A549 (cell line): ENCODE measurements at regions not wholly inside any gene's neighbourhood (a gene's known extent, or its start where the extent isn't known, plus 50 kb on each side); places are given as distances from the start of the nearest gene placed in this dataset.

Experiments
- ATAC-seq, 2 experiments: fragments of 200-7000 bp in 1 of 2; fragments of >200 bp in 1 of 2; cut with Nextera tagmentation in 1 of 2; cut with Tn5 transposase in 1 of 2; 3 replicates each; pipeline versions ENCODE4 v1.8.0 to v1.9.1; 2018 to 2020; ENCODE audit warnings: mild to moderate bottlenecking in 1 of 2, moderate library complexity in 1 of 2
- CTCF ChIA-PET: fragments of 300-600 bp; sonication (Branson Sonifier 250); formaldehyde crosslinking; extraction: SDS; loops from one replicate; lab custom pipeline; 2021; ENCODE audit warnings: antibody characterized with exemption, inconsistent platforms; lab: Yijun Ruan, JAX
- POLR2A ChIA-PET: fragments of 350-600 bp; formaldehyde crosslinking; extraction: SDS; loops from one replicate; lab custom pipeline; 2021; ENCODE audit warnings: antibody characterized with exemption, inconsistent platforms; lab: Yijun Ruan, JAX
- DNase-seq, 2 experiments: peaks; one replicate each; pipeline versions ENCODE4 v3.0.0 to v3.0.0-alpha.2; 2011 to 2016; ENCODE audit warnings: low read depth in 1 of 2, low spot score in 1 of 2
- FAIRE-seq: peaks from 2 replicates; lab custom pipeline; 2011; peaks lifted over from hg19 to GRCh38; lab: Jason Lieb, UNC
- H3K27ac ChIP-seq, 2 experiments: fragments of >200 bp; sonication (Bioruptor Twin); formaldehyde crosslinking; 3 replicates each; pipeline ENCODE4 v1.5.1; 2016 to 2017
- H3K4me1 ChIP-seq: fragments of >200 bp; sonication (Bioruptor Twin); formaldehyde crosslinking; 3 replicates; pipeline ENCODE4 v1.6.1; 2016
- H3K4me2 ChIP-seq: fragments of >200 bp; sonication (Bioruptor Twin); formaldehyde crosslinking; 3 replicates; pipeline ENCODE4 v1.6.1; 2016
- H3K4me3 ChIP-seq: fragments of >200 bp; sonication (Bioruptor Twin); formaldehyde crosslinking; 3 replicates; pipeline ENCODE4 v1.5.1; 2016
- H3K9me3 ChIP-seq: fragments of >200 bp; sonication (Bioruptor Twin); formaldehyde crosslinking; 3 replicates; pipeline ENCODE4 v1.6.1; 2016
- BCL3 ChIP-seq: fragments of >200 bp; sonication (Bioruptor Twin); formaldehyde crosslinking; IDR thresholded peaks from 3 replicates; pipeline ENCODE4 v1.6.1; 2016
- CEBPB ChIP-seq, 2 experiments: fragments of >200 bp in 1 of 2; sonication (Bioruptor Twin) in 1 of 2; formaldehyde crosslinking in 1 of 2; IDR thresholded peaks; 2 replicates each; pipeline ENCODE4 v1.6.1; 2012 to 2016
- CHD2 ChIP-seq: fragments of 150-350 bp; IDR thresholded peaks from 2 replicates; pipeline ENCODE4 v1.6.1; 2014; ENCODE audit warnings: low read length; ENCODE audit not compliant: partially characterized antibody
- CHD4 ChIP-seq: fragments of 200-600 bp; sonication (generic); IDR thresholded peaks from 2 replicates; pipeline ENCODE4 v1.6.1; 2016; ENCODE audit warnings: antibody characterized with exemption, mild to moderate bottlenecking, borderline replicate concordance
- CTCF ChIP-seq: fragments of >200 bp; sonication (Bioruptor Twin); formaldehyde crosslinking; IDR thresholded peaks from 3 replicates; pipeline ENCODE4 v1.5.1; 2016
- EHF ChIP-seq: fragments of 250-450 bp; sonication (Bioruptor Pico); IDR thresholded peaks from 2 replicates; pipeline ENCODE4 v1.5.0; 2020; ENCODE audit warnings: mild to moderate bottlenecking
- ESRRA ChIP-seq: fragments of 150-350 bp; IDR thresholded peaks from 2 replicates; pipeline ENCODE4 v1.6.1; 2014; ENCODE audit warnings: mild to moderate bottlenecking, low read length, borderline replicate concordance
- FOXS1 ChIP-seq: fragments of 250-450 bp; sonication (Bioruptor Pico); IDR thresholded peaks from 2 replicates; pipeline ENCODE4 v1.5.0; 2020; ENCODE audit warnings: mild to moderate bottlenecking, moderate library complexity
- GATA3 ChIP-seq: IDR thresholded peaks from 2 replicates; pipeline ENCODE4 v1.6.1; 2012; ENCODE audit warnings: borderline replicate concordance
- KDM1A ChIP-seq: fragments of 200-600 bp; sonication (generic); IDR thresholded peaks from 2 replicates; pipeline ENCODE4 v1.6.1; 2016; ENCODE audit warnings: low read depth, mild to moderate bottlenecking
- MAFK ChIP-seq: fragments of 450-650 bp; IDR thresholded peaks from 2 replicates; pipeline ENCODE4 v1.6.1; 2014; ENCODE audit not compliant: partially characterized antibody
- NFE2L2 ChIP-seq: fragments of 150-350 bp; conservative IDR thresholded peaks from 2 replicates; pipeline ENCODE4 v1.6.1; 2014; ENCODE audit warnings: low read length
- NPAS2 ChIP-seq: fragments of 250-450 bp; sonication (Bioruptor Pico); IDR thresholded peaks from 2 replicates; pipeline ENCODE4 v1.8.0; 2022; ENCODE audit warnings: mild to moderate bottlenecking, moderate library complexity, borderline replicate concordance
- RAD21 ChIP-seq, 2 experiments: fragments of >200 bp in 1 of 2; sonication (Bioruptor Twin) in 1 of 2; formaldehyde crosslinking in 1 of 2; IDR thresholded peaks in 1 of 2; conservative IDR thresholded peaks in 1 of 2; 2 replicates in 1 of 2; 3 replicates in 1 of 2; pipeline ENCODE4 v1.6.1; 2012 to 2018; ENCODE audit warnings: inconsistent platforms in 1 of 2
- RARB ChIP-seq: fragments of 250-450 bp; sonication (Bioruptor Pico); IDR thresholded peaks from 2 replicates; pipeline ENCODE4 v1.8.0; 2021; ENCODE audit warnings: mild to moderate bottlenecking, moderate library complexity
- RCOR1 ChIP-seq: fragments of 150-350 bp; IDR thresholded peaks from 2 replicates; pipeline ENCODE4 v1.6.1; 2014; ENCODE audit warnings: antibody characterized with exemption, low read length, low read depth
- SREBF2 ChIP-seq: fragments of 450-650 bp; IDR thresholded peaks from 2 replicates; pipeline ENCODE4 v1.6.1; 2014; ENCODE audit warnings: mild to moderate bottlenecking, moderate library complexity
- ZC3H11A ChIP-seq: fragments of 450-650 bp; IDR thresholded peaks from 2 replicates; pipeline ENCODE4 v1.6.1; 2014; ENCODE audit warnings: antibody characterized with exemption, mild to moderate bottlenecking
- WGBS: methylation state at CpG from one replicate; pipeline ENCODE4 v1.1.6; 2017; ENCODE audit errors: missing lambda C conversion rate; 5-methylcytosine and 5-hydroxymethylcytosine counted together
- TF ChIP-seq, protein P1 (sequence below): fragments of 200-600 bp; sonication (generic); IDR thresholded peaks from 2 replicates; pipeline ENCODE4 v1.6.1; 2016; ENCODE audit warnings: antibody characterized with exemption, mild to moderate bottlenecking, moderate library complexity

DNA sequence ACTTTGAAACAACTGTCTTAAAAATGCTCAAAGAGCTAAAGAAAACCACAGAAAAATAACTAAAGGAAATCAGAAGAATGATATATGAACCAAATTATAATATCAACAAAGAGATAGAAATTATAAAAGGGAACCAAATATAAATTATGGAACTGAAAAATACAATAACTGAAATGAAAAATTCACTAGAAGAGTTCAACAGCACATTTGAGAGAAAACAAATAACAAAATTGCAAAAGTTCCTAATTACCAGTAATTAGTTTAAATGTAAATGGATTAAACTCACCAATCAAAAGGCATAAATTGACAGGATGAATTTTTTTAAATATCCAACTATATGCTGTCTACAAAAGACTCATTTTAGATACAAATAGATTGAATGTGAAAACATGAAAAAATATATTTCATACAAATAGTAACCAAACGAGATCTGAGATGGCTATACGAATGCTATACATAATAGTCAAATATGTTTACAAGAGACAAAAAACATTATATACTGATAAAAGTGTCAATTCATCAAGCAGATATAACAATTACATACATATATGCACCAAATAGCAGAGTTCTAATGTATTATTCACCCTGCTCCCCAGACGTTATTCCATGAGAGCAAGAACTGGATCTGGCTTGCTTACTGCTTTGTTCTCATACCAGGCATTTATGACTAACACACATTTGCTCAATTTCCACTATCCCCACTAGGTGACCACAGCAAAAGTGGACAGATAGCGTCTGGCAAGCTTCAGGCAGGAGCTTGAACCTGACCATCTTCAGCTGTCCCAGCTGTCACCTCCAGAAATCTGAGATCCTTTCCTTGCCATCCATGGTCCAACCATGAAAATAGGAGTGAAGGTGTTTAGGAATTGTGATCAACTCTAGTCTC lies 72.4 kb upstream of the SIRPA start:
- Histone ChIP-seq H3K4me2 (no peak overlapping the region), H3K9me3 (peaks cover 23% of the 10 kb centered on the region), H3K4me1 (peaks cover 4% of the 10 kb centered on the region), H3K27ac (no peak overlapping the region), H3K4me3 (no peak overlapping the region)
- no peak for ATAC-seq
- CTCF ChIA-PET = interaction anchor here (0.6 to 4.5 kb wide), 7 partner anchors 10 to 77 kb away, joined by 3 to 26 read pairs (median 7); no protein-coding TSS in a partner anchor
- 72% methylated on average over 4 of the region's 4 CpGs for WGBS
- FAIRE-seq = peak; percentile 54
- POLR2A ChIA-PET = no interaction called here
- no peak for DNase-seq
- TF ChIP-seq CHD2 (no peak), MAFK (no peak), CHD4 (no peak), KDM1A (no peak), EHF (CRISPR knock-in tag) (no peak), BCL3 (no peak), ESRRA (no peak), ZC3H11A (no peak), NPAS2 (CRISPR knock-in tag) (no peak), RAD21 (conservative IDR thresholded peaks at IDR 0.05 in 1 of 2, IDR thresholded peaks at IDR 0.05 in 1 of 2) (no peak), SREBF2 (no peak), FOXS1 (CRISPR knock-in tag) (no peak), CTCF (no peak), NFE2L2 (no peak), RARB (CRISPR knock-in tag) (no peak), RCOR1 (no peak), CEBPB (IDR thresholded peaks at IDR 0.05) (no peak), GATA3 (no peak)
- TF ChIP-seq, protein P1, sequence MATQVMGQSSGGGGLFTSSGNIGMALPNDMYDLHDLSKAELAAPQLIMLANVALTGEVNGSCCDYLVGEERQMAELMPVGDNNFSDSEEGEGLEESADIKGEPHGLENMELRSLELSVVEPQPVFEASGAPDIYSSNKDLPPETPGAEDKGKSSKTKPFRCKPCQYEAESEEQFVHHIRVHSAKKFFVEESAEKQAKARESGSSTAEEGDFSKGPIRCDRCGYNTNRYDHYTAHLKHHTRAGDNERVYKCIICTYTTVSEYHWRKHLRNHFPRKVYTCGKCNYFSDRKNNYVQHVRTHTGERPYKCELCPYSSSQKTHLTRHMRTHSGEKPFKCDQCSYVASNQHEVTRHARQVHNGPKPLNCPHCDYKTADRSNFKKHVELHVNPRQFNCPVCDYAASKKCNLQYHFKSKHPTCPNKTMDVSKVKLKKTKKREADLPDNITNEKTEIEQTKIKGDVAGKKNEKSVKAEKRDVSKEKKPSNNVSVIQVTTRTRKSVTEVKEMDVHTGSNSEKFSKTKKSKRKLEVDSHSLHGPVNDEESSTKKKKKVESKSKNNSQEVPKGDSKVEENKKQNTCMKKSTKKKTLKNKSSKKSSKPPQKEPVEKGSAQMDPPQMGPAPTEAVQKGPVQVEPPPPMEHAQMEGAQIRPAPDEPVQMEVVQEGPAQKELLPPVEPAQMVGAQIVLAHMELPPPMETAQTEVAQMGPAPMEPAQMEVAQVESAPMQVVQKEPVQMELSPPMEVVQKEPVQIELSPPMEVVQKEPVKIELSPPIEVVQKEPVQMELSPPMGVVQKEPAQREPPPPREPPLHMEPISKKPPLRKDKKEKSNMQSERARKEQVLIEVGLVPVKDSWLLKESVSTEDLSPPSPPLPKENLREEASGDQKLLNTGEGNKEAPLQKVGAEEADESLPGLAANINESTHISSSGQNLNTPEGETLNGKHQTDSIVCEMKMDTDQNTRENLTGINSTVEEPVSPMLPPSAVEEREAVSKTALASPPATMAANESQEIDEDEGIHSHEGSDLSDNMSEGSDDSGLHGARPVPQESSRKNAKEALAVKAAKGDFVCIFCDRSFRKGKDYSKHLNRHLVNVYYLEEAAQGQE = no peak; the same call in 1 of the 2 replicates
